GM12872 (cell line): ENCODE measurements at regions not wholly inside any gene's neighbourhood (a gene's known extent, or its start where the extent isn't known, plus 50 kb on each side); places are given as distances from the start of the nearest gene placed in this dataset.

Experiments used
- TF ChIP-seq, protein P1 (sequence below): IDR thresholded peaks from 3 replicates; pipeline ENCODE4 v1.5.1; 2011; ENCODE audit warnings: low read depth, mild to moderate bottlenecking, low read length, moderate library complexity; ENCODE audit not compliant: insufficient read depth

GRCh38 chr21:17195351-17195750 lies 317.5 kb upstream of the CXADR start:
- TF ChIP-seq, protein P1, sequence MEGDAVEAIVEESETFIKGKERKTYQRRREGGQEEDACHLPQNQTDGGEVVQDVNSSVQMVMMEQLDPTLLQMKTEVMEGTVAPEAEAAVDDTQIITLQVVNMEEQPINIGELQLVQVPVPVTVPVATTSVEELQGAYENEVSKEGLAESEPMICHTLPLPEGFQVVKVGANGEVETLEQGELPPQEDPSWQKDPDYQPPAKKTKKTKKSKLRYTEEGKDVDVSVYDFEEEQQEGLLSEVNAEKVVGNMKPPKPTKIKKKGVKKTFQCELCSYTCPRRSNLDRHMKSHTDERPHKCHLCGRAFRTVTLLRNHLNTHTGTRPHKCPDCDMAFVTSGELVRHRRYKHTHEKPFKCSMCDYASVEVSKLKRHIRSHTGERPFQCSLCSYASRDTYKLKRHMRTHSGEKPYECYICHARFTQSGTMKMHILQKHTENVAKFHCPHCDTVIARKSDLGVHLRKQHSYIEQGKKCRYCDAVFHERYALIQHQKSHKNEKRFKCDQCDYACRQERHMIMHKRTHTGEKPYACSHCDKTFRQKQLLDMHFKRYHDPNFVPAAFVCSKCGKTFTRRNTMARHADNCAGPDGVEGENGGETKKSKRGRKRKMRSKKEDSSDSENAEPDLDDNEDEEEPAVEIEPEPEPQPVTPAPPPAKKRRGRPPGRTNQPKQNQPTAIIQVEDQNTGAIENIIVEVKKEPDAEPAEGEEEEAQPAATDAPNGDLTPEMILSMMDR: no peak

- TF ChIP-seq, protein P1: no peak
Measured at GRCh38 chr21:17195976-17196375, 316.9 kb upstream of the CXADR start.

DNA sequence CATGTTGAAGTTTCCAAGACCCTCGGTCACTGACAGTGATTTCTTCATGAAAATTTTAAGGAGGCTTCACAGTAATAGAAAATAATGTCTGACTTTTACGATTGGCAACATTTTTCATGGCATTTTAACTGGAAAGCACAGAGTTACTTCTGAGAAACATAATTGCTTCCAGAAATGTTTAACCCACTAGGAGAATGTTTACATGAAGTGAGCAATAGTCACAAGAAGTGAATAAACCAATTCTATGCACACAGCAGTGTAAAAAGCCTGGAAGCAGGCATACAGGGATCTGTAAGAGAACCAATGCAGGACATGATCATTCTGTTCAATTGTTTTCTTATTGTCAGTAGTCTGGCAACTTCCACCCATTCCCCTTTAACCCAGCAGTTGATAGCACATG lies 316.2 kb upstream of the CXADR start:
- TF ChIP-seq, protein P1: no peak

DNA sequence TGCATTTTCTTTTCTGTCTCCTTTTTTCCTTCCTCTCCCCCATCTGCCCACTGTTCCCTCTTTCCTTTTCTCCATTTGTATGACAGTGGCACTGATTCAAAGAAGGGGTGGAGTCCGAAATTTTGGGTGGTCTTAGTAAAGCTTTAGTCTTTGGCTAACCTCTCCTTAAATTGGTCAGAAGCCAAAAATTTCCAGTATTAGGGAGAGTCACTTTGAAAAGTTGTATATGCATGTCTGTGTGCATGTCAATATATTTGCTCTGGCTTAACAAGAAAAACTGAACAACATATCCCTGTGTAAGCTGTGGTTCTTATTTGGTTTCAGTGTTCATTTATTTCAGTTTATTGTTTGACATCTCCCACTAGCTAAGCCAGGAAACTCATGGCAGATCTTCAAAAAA lies 314.8 kb upstream of the CXADR start:
- TF ChIP-seq, protein P1: no peak

DNA sequence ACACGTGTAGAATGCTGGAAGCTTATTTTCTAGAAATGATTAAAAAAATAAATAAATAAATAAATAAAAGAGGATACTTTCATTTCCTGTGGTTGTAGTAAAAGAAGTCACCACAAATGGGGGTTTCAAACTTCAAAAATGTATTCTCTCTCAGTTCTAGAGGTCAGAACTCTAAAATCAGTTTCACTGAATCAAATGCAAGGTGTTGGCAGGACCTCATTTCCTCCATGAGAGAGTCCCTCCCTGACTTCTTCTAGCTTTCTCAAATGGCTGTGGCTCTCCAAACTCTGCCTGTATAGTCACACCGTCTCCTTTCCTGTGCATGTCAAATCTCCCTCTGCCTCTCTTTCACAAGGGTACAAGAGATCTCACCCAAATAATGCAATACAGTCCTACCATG lies 312.6 kb upstream of the CXADR start:
- TF ChIP-seq, protein P1: no peak

DNA sequence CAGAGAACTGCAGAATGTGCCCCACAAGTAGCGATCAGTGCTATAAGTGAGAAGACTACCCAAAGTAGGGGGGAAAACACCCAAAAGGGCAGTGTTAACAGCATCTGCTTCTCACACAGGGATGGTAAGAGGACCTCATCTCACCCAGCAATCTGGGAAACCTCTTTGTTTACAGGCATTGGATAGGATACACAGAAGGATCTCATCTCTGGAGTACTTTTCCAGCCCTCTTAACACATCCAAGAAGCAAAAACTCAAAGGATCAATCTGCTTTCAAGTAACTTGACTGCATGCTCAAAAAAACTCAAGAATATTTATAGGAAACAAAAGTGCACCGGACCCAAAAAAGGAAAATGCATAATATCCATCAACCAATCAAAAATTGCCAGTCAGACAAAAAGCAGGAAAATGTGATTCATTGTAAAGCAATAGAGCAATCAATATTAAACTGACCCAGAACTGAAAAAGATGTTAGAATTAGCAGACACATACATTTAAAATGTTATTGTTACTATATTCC lies 311.0 kb upstream of the CXADR start:
- TF ChIP-seq, protein P1: no peak

GRCh38 chr21:17214801-17215200 lies 298.0 kb upstream of the CXADR start:
- TF ChIP-seq, protein P1: no peak
